PC-3 (cell line): ENCODE measurements at regions not wholly inside any gene's neighbourhood (a gene's known extent, or its start where the extent isn't known, plus 50 kb on each side); places are given as distances from the start of the nearest gene placed in this dataset.

Experiments
- CTCF ChIP-seq: fragments of 300-600 bp; sonication (generic); conservative IDR thresholded peaks from 2 replicates; pipeline ENCODE4 v1.5.1; 2017; ENCODE audit warnings: antibody characterized with exemption, low read depth, mild to moderate bottlenecking, low read length
- EZH2 ChIP-seq: fragments of 300-600 bp; sonication (generic); IDR thresholded peaks from one replicate; pipeline ENCODE4 v1.6.1; 2017; ENCODE audit warnings: antibody characterized with exemption, mild to moderate bottlenecking, low read length; ENCODE audit not compliant: unreplicated experiment

GRCh38 chr11:41826085-41826484 is 366.6 kb upstream of the LRRC4C start:
- TF ChIP-seq CTCF (no peak), EZH2 (no peak)
